ENCODE measurements at regions not wholly inside any gene's neighbourhood (a gene's known extent, or its start where the extent isn't known, plus 50 kb on each side); places are given as distances from the start of the nearest gene placed in this dataset.
"Not testable (repeated sequence)": the region's sequence is repeated elsewhere in the genome, so short reads cannot be mapped to it uniquely, and the experiment has no call there.

DNA sequence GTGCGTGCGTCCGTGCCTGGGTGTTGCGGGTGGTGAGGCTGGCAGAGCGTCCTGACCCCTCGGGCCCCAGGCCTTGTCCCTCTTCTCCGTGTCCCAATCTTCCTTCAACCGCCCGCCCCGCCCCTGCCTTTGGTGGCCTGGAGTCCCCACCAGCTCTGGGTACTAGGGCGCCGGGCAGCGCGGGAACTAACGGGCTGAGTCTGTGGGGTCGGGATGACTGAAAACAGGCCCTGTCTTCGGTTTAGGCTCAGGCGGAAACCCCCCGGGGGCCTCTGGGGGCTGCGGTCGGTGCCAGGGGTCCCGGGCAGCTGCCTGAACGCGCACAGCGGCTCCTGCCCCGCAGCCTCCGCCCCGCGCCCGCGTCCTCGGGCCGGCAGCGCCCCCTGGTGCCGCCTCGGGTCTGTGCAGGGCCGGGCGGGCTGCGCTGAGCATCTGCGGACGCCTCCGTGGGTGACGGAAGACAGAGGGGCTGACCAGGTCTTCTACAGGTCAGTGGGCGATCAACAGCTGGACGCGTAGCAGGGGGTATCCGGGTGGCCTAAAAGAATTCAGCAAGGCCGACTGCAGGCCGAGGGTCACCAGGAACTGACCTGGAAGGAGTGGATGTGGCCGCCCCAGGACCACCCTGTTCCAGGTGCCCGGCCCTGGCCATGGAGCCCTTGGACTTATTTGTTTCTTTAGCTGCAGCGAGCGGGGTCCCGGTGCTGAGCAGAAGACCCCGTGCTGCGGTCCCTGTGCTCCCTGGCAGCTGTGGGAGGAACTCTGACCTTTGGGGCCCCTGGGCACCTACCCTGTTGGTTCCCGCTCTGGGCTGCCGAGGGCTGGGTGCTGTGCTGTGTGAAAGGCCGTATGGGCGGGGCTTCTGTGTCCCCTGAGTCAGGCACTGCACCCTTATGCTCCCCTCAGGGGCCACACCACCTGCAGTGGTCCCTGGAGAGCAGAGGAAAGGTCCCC, 130.2 kb upstream of the LPCAT1 start:
- Histone ChIP-seq H3K4me3 (peak overlapping the region in 2 of 4 donors; percentile 26 to 31), H3K4me1 (peaks cover 3 to 20% (median 3%) of the 10 kb centered on the region in 3 donors), H3K27me3 (peaks cover 5 to 97% (median 9%) of the 10 kb centered on the region in 4 donors)
- H3K36me3 ChIP-seq; intact Hi-C loops (cut with DNase I); H3K9me3 ChIP-seq; H3K27ac ChIP-seq; DNase-seq: not testable (repeated sequence)
- WGBS, 2 donors: 35% methylated on average over 7 of the region's 60 CpGs; no CpG with 5 or more reads in 1 of the 2 donors
- TF ChIP-seq, protein P1, sequence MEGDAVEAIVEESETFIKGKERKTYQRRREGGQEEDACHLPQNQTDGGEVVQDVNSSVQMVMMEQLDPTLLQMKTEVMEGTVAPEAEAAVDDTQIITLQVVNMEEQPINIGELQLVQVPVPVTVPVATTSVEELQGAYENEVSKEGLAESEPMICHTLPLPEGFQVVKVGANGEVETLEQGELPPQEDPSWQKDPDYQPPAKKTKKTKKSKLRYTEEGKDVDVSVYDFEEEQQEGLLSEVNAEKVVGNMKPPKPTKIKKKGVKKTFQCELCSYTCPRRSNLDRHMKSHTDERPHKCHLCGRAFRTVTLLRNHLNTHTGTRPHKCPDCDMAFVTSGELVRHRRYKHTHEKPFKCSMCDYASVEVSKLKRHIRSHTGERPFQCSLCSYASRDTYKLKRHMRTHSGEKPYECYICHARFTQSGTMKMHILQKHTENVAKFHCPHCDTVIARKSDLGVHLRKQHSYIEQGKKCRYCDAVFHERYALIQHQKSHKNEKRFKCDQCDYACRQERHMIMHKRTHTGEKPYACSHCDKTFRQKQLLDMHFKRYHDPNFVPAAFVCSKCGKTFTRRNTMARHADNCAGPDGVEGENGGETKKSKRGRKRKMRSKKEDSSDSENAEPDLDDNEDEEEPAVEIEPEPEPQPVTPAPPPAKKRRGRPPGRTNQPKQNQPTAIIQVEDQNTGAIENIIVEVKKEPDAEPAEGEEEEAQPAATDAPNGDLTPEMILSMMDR (IDR thresholded peaks at IDR 0.05): peak in 5 of 6 experiments; percentile 33 to 71 (median 48)

- Histone ChIP-seq H3K4me1 (peaks cover 3 to 20% (median 3%) of the 10 kb centered on the region in 3 donors), H3K27me3 (peaks cover 5 to 93% (median 9%) of the 10 kb centered on the region in 4 donors), H3K36me3 (no peaks in the 10 kb centered on the region), H3K9me3 (no peaks in the 10 kb centered on the region), H3K4me3 (peak overlapping the region in 2 of 4 donors; percentile 26 to 31), H3K27ac (no peak overlapping the region)
- no peak for DNase-seq
- 0 to 18% methylated on average over 3 to 10 of the region's 35 CpGs for WGBS, 2 donors
- TF ChIP-seq, protein P1 (IDR thresholded peaks at IDR 0.05): no peak
- TF ChIP-seq POLR2A (IDR thresholded peaks at IDR 0.05): no peak
- intact Hi-C loops (cut with DNase I): no loop called here
Observed at GRCh38 chr5:1652873-1653697, 129.3 kb upstream of the LPCAT1 start.

- H3K9me3 ChIP-seq: no peaks in the 10 kb centered on the region
- H3K27ac ChIP-seq: no peak overlapping the region
- WGBS, 2 donors: 51% methylated on average over 6 to 8 of the region's 13 CpGs
- TF ChIP-seq, protein P1 (IDR thresholded peaks at IDR 0.05): no peak
- no peak for TF ChIP-seq POLR2A (IDR thresholded peaks at IDR 0.05)
- intact Hi-C loops (cut with DNase I): no loop called here
- no peaks in the 10 kb centered on the region for H3K36me3 ChIP-seq
- DNase-seq: no peak
- peaks cover 5 to 91% (median 9%) of the 10 kb centered on the region in 4 donors for H3K27me3 ChIP-seq
- no peak overlapping the region for H3K4me3 ChIP-seq
- peaks cover 3 to 20% (median 3%) of the 10 kb centered on the region in 3 donors for H3K4me1 ChIP-seq
Observed at GRCh38 chr5:1651971-1652872, 128.5 kb upstream of the LPCAT1 start.

- TF ChIP-seq, protein P1 (IDR thresholded peaks at IDR 0.05): no peak
- no peak for TF ChIP-seq POLR2A (IDR thresholded peaks at IDR 0.05)
- Histone ChIP-seq H3K27ac (no peak overlapping the region), H3K4me3 (no peak overlapping the region), H3K36me3 (no peaks in the 10 kb centered on the region), H3K27me3 (peaks cover 5 to 81% (median 9%) of the 10 kb centered on the region in 4 donors), H3K4me1 (peaks cover 3 to 20% (median 3%) of the 10 kb centered on the region in 3 donors), H3K9me3 (no peaks in the 10 kb centered on the region)
- intact Hi-C loops (cut with DNase I): no loop called here
- DNase-seq: no peak
- 36 to 70% methylated on average over 1 to 4 of the region's 6 CpGs for WGBS, 2 donors
Observed at GRCh38 chr5:1651250-1651649, 127.5 kb upstream of the LPCAT1 start.

Measured in esophagus squamous epithelium (tissue), 5 donors.